ENCODE measurements at regions not wholly inside any gene's neighbourhood (a gene's known extent, or its start where the extent isn't known, plus 50 kb on each side); places are given as distances from the start of the nearest gene placed in this dataset.

DNA sequence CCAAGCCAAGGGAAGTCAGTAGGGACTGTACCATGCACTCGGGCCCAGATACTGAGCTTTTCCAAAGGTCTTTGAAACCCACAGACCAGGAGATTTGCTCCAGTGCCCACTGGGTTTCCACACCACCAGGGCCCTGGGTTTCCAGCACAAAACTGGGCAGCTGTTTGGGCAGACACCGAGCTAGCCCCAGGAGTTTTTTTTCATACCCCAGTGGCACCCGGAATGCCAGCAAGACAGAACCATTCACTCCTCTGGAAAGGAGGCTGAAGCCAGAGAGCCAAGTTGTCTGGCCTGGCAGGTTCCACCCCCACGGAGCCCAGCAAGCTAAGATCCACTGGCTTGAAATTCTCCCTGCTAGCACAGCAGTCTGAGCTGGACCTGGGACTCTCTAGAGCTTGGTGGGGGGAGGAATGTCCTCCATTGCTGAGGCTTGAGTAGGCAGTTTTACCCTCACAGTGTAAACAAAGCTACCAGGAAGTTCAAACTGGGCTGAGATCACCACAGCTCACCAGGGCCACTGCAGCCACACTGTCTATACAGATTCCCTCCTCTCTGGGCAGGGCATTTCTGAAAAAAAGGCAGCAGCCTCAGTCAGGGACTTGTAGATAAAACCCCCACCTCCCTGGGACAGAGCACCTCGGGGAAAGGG, 793.7 kb downstream of the RPS29 start:
- TF ChIP-seq, protein P1, sequence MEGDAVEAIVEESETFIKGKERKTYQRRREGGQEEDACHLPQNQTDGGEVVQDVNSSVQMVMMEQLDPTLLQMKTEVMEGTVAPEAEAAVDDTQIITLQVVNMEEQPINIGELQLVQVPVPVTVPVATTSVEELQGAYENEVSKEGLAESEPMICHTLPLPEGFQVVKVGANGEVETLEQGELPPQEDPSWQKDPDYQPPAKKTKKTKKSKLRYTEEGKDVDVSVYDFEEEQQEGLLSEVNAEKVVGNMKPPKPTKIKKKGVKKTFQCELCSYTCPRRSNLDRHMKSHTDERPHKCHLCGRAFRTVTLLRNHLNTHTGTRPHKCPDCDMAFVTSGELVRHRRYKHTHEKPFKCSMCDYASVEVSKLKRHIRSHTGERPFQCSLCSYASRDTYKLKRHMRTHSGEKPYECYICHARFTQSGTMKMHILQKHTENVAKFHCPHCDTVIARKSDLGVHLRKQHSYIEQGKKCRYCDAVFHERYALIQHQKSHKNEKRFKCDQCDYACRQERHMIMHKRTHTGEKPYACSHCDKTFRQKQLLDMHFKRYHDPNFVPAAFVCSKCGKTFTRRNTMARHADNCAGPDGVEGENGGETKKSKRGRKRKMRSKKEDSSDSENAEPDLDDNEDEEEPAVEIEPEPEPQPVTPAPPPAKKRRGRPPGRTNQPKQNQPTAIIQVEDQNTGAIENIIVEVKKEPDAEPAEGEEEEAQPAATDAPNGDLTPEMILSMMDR (IDR thresholded peaks at IDR 0.05; ENCODE audit: low read depth, low read length): no peak
- no peak overlapping the region for H3K4me3 ChIP-seq (ENCODE audit: low read depth, low read length)

DNA sequence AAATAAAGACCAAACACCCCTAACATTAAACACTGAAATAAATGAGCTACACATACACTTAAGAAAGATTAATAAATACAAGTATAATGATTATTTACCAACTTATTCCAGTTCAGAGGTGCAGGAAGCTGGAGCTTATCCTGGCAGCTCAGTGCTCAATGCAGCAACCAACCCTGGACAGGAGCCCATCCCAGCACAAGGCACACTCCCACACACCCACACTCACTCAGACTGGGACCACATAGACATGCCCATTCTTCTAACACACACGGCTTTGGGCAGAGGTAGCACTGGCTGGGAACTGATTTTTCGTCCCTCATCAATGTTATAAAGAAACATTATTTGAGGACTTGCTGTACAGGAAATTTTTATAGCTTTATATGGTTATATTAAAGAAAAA, 797.4 kb downstream of the RPS29 start:
- TF ChIP-seq, protein P1 (IDR thresholded peaks at IDR 0.05; ENCODE audit: low read depth, low read length): no peak
- H3K4me3 ChIP-seq (ENCODE audit: low read depth, low read length): no peak overlapping the region

DNA sequence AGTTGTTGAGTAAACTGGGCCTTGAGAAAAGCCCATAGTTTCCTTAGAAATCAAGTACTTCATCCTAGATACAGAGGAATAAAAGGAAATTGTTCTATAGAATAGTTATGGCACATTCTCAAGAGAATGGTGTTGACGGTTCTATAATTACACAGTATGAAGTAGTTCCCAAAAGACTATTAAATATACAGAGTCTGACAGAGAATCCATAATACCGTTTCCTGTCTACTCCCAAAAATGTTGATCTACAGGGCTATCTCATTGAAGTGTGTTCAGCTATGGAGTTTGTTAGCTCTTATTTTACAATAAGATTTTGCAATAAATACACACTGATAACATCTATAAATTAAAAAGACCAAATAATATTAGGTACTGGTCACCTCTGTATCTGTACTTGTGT, 799.7 kb downstream of the RPS29 start:
- TF ChIP-seq, protein P1 (IDR thresholded peaks at IDR 0.05; ENCODE audit: low read depth, low read length): no peak
- H3K4me3 ChIP-seq (ENCODE audit: low read depth, low read length): no peak overlapping the region

DNA sequence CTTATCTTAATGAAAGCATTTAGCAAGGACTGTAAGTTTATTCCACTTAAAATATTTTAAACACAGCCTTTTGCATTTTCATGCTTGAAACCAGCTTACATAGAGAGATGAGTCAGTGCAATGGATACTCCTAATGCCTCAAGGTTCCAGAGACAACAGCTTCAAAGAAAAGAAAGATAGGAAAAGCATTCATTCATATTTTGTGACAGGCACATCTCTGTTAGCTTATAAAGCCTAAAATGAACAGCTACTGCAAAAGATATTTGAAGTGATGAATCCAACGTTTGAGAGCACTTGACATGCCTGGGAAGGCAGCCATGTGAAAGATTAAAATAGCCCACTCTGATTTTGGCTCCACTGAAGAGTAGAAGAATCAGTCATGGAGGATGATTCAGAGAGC, 814.5 kb downstream of the RPS29 start:
- TF ChIP-seq, protein P1 (IDR thresholded peaks at IDR 0.05; ENCODE audit: low read depth, low read length): no peak
- H3K4me3 ChIP-seq (ENCODE audit: low read depth, low read length): no peak overlapping the region

DNA sequence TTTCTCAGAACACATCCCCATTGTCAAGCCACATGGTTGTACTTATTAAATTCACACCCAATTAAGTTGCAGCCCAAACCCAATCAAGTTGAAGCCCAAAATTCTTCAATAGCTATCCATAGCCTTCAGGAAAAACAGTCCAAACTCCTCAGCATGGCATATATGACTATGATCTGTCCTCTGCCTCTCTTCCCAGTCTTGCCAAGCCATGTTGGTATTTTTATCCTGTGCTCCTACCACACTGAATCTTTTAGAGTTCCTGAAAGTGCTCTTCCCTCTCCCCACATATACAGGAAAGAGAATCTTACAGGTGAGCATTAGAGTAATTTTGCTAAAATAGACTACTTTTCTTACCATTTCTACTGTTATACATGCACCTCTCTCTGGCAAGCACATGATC, 834.9 kb downstream of the RPS29 start:
- H3K4me3 ChIP-seq (ENCODE audit: low read depth, low read length): no peak overlapping the region
- TF ChIP-seq, protein P1 (IDR thresholded peaks at IDR 0.05; ENCODE audit: low read depth, low read length): no peak

DNA sequence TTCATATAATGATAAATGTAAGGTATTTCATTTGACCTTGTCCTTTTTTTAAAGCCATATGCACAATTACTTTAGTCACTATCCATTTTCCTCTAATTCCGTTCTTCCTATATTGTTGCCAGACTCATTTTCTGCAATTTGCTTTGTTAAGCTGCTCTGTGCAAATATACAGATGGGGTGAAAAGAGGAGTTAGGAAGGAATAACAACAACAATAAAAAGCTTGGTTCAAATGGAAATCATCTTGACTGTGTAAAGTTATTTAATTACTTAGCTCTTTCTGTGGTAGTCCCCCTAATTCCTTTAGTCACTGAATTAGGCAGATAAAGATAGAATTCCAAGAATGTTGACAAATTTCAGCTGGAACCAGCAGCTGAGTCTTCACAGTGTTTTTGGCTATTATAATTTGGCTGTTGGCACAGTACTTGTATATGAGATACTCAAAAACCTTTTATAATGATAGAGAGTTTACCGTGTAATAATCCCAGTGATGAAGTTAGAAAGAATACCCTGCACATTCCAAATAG, 838.0 kb downstream of the RPS29 start:
- TF ChIP-seq, protein P1 (IDR thresholded peaks at IDR 0.05; ENCODE audit: low read depth, low read length): no peak
- H3K4me3 ChIP-seq (ENCODE audit: low read depth, low read length): no peak overlapping the region

DNA sequence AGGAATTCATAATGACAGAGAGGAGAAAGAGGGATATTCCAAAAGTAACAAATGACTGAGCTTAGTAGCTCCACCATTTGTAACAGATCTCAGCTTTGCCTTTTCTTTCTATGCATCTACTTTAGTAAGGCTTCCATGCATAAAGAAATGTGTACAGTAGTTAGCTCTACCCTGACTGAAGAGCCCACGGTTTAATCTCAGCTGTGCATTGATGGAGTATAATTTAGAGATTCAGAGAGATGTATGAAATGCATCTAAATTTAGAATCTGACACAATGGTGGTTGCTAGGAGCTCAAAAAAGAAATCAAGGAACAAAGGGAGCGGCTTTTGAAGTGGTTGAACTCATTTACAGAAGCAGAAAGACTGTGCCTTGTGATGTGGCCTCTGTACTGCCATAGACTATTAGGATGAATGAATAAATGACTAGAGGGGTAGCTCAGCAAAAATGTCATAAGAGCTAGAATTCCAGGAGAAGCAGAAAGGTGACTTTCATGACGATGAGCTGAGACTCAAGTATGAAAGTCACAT, 838.6 kb downstream of the RPS29 start:
- no peak overlapping the region for H3K4me3 ChIP-seq (ENCODE audit: low read depth, low read length)
- TF ChIP-seq, protein P1 (IDR thresholded peaks at IDR 0.05; ENCODE audit: low read depth, low read length): no peak
